ENCODE measurements at regions not wholly inside any gene's neighbourhood (a gene's known extent, or its start where the extent isn't known, plus 50 kb on each side); places are given as distances from the start of the nearest gene placed in this dataset.
A peak's percentile ranks its signal among the peaks of the same experiment; 100 is the strongest.
"Not testable (repeated sequence)": the region's sequence is repeated elsewhere in the genome, so short reads cannot be mapped to it uniquely, and the experiment has no call there.

DNA sequence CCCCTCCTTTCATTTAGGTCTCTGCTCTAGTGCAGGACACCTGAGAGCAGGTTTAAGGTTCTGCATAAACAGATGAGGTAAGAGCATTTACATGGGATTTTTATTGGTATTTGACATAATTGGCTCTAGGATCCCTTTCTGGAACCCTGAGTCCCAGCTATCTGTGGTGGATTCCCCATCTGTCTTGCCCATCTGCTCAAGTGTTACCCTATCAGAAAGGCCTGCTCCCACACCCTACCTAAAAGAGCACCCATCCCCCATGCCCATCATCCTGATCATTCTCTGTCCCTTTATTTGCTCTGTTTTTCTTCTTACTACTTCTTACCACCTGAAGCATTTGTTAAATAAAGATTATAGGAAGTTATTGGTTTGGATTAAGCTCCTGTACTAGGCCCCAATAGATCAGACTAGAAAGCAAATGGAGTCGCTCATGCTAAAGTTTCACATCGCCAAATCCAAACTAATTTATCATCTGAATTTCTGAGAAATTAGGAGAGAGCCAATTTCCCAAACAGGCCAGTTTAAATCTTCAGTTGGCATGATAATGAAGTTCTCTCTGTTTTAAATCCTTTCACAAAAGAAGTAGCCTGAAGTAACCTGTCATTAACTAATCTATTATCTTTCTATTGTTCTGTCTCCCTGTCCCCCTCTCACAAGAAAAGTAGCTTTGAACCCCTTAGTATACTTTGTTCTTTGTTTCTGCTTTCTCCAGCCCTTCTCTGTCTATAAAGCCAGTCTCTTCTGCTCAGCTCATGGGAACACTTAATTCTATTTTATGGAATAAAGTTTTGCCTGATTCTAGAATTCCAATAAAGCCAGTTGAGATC, 178.6 kb downstream of the ZNF674 start:
- DNase-seq (ENCODE audit: low spot score), result no peak

- no peak for DNase-seq (ENCODE audit: low spot score)
These were observed 190.7 kb downstream of the ZNF674 start for GRCh38 chrX:46354481-46354880.

- DNase-seq (ENCODE audit: low spot score), result no peak
These were observed 203.4 kb downstream of the ZNF674 start for GRCh38 chrX:46341767-46342322.

- DNase-seq (ENCODE audit: low spot score), result no peak
These were observed 204.5 kb downstream of the ZNF674 start for GRCh38 chrX:46340696-46341095.

- no peak for DNase-seq (ENCODE audit: low spot score)
These were observed 211.7 kb downstream of the ZNF674 start for GRCh38 chrX:46333550-46333949.

- no peak for DNase-seq (ENCODE audit: low spot score)
These were observed 214.2 kb downstream of the ZNF674 start for GRCh38 chrX:46330981-46331380.

DNA sequence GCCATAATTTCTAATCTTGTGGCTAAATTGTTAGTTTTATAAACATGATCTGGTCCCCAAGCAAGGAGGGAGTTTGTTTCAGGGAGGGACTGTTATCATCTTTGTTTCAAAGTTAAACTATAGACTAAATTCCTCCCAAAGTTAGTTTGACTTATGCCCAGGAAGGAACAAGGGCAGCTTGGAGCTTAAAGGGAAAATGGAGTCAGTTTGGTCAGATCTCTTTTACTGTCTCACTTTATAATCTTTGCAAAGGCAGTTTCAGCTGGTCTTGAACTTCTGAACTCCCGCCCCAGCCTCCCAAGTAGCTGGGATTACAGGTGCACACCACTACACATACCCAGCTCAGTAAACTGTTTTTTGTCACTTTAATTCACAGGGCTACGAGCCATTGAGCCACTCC, 214.7 kb downstream of the ZNF674 start:
- no peak for DNase-seq (ENCODE audit: low spot score)

- DNase-seq (ENCODE audit: low spot score), result peak; percentile 10
These were observed 217.1 kb downstream of the ZNF674 start for GRCh38 chrX:46328133-46328532.

GRCh38 chrX:46327566-46328115, 217.6 kb downstream of the ZNF674 start:
- DNase-seq (ENCODE audit: low spot score), result peak; percentile 28

- no peak for DNase-seq (ENCODE audit: low spot score)
These were observed 219.1 kb downstream of the ZNF674 start for GRCh38 chrX:46326161-46326560.

GRCh38 chrX:46325312-46325877, 219.8 kb downstream of the ZNF674 start:
- no peak for DNase-seq (ENCODE audit: low spot score)

DNA sequence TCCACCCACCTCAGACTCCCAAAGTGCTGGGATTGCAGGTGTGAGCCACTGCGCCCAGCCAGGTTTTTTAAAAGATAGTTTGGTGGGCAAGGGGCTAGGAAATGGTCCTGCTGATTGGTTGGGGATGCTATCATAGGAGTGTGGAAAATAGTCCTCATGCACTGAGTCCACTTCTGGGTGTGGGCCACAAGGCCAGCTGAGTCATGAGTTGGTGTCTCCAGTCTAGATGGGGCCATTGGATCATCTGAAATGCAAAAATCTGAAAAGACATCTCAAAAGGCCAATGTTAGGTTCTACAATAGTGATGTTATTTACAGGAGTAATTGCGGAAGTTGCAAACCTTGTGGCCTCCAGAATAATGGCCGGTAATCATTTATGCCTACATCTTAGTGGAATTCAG, 221.1 kb downstream of the ZNF674 start:
- no peak for DNase-seq (ENCODE audit: low spot score)

DNA sequence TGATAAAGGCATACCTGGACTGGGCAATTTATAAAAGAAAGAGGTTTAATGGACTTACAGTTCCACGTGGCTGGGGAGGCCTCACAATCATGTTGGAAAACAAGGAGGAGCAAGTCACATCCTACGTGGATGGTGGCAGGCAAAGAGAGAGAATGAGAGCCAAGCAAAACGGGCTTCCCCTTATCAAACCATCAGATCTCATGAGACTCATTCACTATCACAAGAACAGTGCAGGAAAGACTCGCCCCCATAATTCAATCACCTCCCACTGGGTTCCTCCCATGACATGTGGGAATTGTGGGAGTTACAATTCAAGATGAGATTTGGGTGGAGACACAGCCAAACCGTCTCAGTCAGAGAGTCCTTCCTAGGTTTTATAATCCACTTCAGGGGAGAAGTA, 222.3 kb downstream of the ZNF674 start:
- DNase-seq (ENCODE audit: low spot score), result not testable (repeated sequence)

DNA sequence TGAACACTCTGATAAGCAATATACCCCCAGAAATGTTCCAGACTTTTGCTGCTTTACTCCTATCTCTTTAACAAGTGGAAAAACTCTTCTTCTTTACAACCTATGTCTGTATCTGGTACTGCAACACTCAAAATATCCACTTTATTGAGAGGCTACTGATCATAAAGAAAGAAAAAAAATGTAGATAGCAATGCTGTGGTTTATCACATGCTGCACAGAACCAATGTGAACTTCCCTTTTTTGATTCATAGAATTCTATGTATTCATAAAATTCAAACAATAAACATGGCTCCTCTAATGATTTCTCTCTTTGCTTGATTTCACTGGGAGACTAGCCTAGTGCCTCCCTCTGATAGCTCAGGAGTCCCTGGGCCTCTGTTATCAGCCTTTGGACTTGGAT, 223.5 kb downstream of the ZNF674 start:
- no peak for DNase-seq (ENCODE audit: low spot score)

- DNase-seq (ENCODE audit: low spot score), result no peak
These were observed 225.5 kb downstream of the ZNF674 start for GRCh38 chrX:46319750-46320149.

GRCh38 chrX:46318551-46318950, 226.7 kb downstream of the ZNF674 start:
- no peak for DNase-seq (ENCODE audit: low spot score)

- DNase-seq (ENCODE audit: low spot score), result no peak
These were observed 228.1 kb downstream of the ZNF674 start for GRCh38 chrX:46317163-46317562.

- no peak for DNase-seq (ENCODE audit: low spot score)
These were observed 233.6 kb downstream of the ZNF674 start for GRCh38 chrX:46311581-46312120.

- no peak for DNase-seq (ENCODE audit: low spot score)
These were observed 234.3 kb downstream of the ZNF674 start for GRCh38 chrX:46310815-46311497.

GRCh38 chrX:46308110-46308509, 237.1 kb downstream of the ZNF674 start:
- DNase-seq (ENCODE audit: low spot score), result no peak

DNA sequence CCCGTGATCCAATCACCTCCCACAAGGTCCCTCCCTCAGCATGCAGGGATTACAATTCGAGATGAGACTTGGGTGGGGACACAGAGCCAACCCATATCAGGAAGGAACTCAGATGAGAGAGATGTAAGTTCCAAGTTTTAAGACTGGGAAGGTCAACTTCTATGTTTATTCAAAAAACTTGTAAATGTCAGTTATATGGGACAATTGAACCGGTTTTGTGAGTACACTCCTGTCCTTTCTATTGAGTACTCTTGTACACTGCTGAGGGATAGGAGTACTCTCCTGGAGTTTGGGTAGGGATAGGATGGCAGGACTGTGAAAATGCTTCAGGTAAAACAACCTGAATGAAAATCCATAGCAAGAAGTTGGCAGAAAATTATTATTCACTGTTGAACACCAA, 239.1 kb downstream of the ZNF674 start:
- no peak for DNase-seq (ENCODE audit: low spot score)

DNA sequence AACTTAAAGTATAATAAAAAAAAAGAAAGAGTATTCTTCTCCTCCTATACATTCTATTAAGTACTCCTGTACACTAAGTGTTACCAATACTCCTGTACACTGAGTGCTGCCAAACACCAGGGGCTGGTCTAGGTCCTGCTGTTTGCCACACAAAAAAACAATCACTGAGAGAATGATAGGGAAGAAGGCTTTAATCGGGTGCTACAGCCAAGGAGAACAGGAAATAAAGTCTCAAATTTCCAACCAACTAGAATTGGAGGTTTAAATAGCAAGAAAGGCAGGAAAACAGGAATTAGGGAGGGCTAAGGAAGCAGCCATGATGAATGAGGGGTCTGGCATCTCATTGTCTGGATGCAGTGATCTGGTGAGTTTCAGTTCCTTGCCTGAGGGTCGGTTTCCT, 239.8 kb downstream of the ZNF674 start:
- DNase-seq (ENCODE audit: low spot score), result no peak
